DND-41 (cell line): ENCODE measurements at regions not wholly inside any gene's neighbourhood (a gene's known extent, or its start where the extent isn't known, plus 50 kb on each side); places are given as distances from the start of the nearest gene placed in this dataset.
A peak's percentile ranks its signal among the peaks of the same experiment; 100 is the strongest.

Experiments
- ATAC-seq: fragments of 200-7000 bp; cut with Tn5 transposase; 3 replicates; pipeline ENCODE4 v1.9.1; 2021; ENCODE audit warnings: low read depth; ENCODE audit not compliant: insufficient read depth
- DNase-seq: peaks from one replicate; pipeline ENCODE4 v3.0.0-alpha.2; 2020
- H2AFZ ChIP-seq: 2 replicates; pipeline ENCODE4 v1.6.0; 2012; ENCODE audit warnings: low read depth, low read length
- H3K27ac ChIP-seq: 2 replicates; pipeline ENCODE4 v1.5.1; 2012; ENCODE audit warnings: low read length, inconsistent platforms
- H3K27me3 ChIP-seq: fragments of 200-600 bp; sonication (generic); 2 replicates; pipeline ENCODE4 v1.6.0; 2012; ENCODE audit warnings: low read length, mild to moderate bottlenecking, inconsistent platforms; ENCODE audit not compliant: insufficient read depth, poor library complexity
- H3K36me3 ChIP-seq: 2 replicates; pipeline ENCODE4 v1.5.1; 2012; ENCODE audit warnings: low read length, inconsistent platforms; ENCODE audit not compliant: insufficient read depth
- H3K4me1 ChIP-seq: 2 replicates; pipeline ENCODE4 v1.5.1; 2012; ENCODE audit warnings: mild to moderate bottlenecking, low read length; ENCODE audit not compliant: insufficient read depth
- H3K4me2 ChIP-seq: 2 replicates; pipeline ENCODE4 v1.6.0; 2012; ENCODE audit warnings: mild to moderate bottlenecking, moderate library complexity, low read length, inconsistent platforms; ENCODE audit not compliant: insufficient read depth
- H3K4me3 ChIP-seq, 2 experiments: fragments of 200-600 bp in 1 of 2; shearing (Covaris generic) in 1 of 2; 2 replicates each; pipeline ENCODE4 v1.5.1; 2012 to 2016; ENCODE audit warnings: inconsistent platforms in 2 of 2, low read length in 2 of 2, mild to moderate bottlenecking in 2 of 2, low read depth in 1 of 2, moderate library complexity in 1 of 2
- H3K79me2 ChIP-seq: 2 replicates; pipeline ENCODE4 v1.6.0; 2012; ENCODE audit warnings: low read length, inconsistent platforms; ENCODE audit not compliant: insufficient read depth
- H3K9ac ChIP-seq: 2 replicates; pipeline ENCODE4 v1.6.0; 2012; ENCODE audit warnings: low read depth, mild to moderate bottlenecking, inconsistent platforms, low read length, moderate library complexity
- H3K9me3 ChIP-seq: 2 replicates; pipeline ENCODE4 v1.5.1; 2012; ENCODE audit warnings: low read length, moderate library complexity, mild to moderate bottlenecking, inconsistent platforms; ENCODE audit not compliant: insufficient read depth, severe bottlenecking
- H4K20me1 ChIP-seq: 2 replicates; pipeline ENCODE4 v1.6.0; 2012; ENCODE audit warnings: low read length; ENCODE audit not compliant: insufficient read depth
- CTCF ChIP-seq: IDR thresholded peaks from 2 replicates; pipeline ENCODE4 v1.5.1; 2012; ENCODE audit warnings: borderline replicate concordance, low read length, moderate library complexity, mild to moderate bottlenecking; ENCODE audit not compliant: poor library complexity, severe bottlenecking; ENCODE audit errors: extremely low read depth
- EZH2 ChIP-seq: IDR thresholded peaks from 3 replicates; pipeline ENCODE4 v1.6.1; 2012; ENCODE audit warnings: borderline replicate concordance, low read depth, mild to moderate bottlenecking, moderate library complexity, low read length, inconsistent platforms; ENCODE audit not compliant: severe bottlenecking

DNA sequence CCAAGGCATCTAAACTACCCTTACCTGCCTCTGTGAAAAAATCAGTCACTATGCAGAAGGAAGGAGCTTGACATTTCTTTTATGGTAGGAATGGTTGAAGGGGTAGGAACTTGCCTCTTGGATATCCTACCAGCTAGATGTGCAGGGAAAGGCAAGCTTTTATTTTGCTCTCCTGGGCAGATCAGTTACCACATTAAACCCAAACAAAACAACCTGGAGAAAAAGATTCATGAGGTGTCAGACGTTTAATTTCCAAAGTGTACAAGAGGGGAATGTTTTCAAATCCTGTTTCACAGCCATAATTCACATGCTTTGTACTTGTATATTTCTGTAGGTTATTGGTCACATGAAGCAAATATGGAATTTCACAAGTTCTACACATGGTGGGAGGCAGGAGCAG is 67.0 kb upstream of the IFNG-AS1 start:
- Histone ChIP-seq H3K4me3 (no peak overlapping the region), H3K27ac (no peak overlapping the region), H3K9me3 (no peaks in the 10 kb centered on the region), H3K27me3 (no peaks in the 10 kb centered on the region), H4K20me1 (no peaks in the 10 kb centered on the region), H3K4me1 (peaks cover 3% of the 10 kb centered on the region; the same call in 1 of the 2 replicates), H3K9ac (no peak overlapping the region), H3K4me2 (no peak overlapping the region), H2AFZ (no peak overlapping the region), H3K36me3 (no peaks in the 10 kb centered on the region), H3K79me2 (no peaks in the 10 kb centered on the region)
- no peak for TF ChIP-seq EZH2
- TF ChIP-seq CTCF: no peak
- no peak for DNase-seq
- ATAC-seq: no peak

- no peak overlapping the region for H3K9ac ChIP-seq
- no peaks in the 10 kb centered on the region for H3K79me2 ChIP-seq
- no peak for DNase-seq
- TF ChIP-seq CTCF (no peak), EZH2 (no peak)
- H3K27me3 ChIP-seq: no peaks in the 10 kb centered on the region
- no peak overlapping the region for H3K4me3 ChIP-seq
- H3K9me3 ChIP-seq: no peaks in the 10 kb centered on the region
- H3K36me3 ChIP-seq: no peaks in the 10 kb centered on the region
- H4K20me1 ChIP-seq: no peaks in the 10 kb centered on the region
- no peak overlapping the region for H3K27ac ChIP-seq
- H2AFZ ChIP-seq: no peak overlapping the region
- peaks cover 3% of the 10 kb centered on the region; the same call in 1 of the 2 replicates for H3K4me1 ChIP-seq
- ATAC-seq: no peak
- no peak overlapping the region for H3K4me2 ChIP-seq
These were observed 64.2 kb upstream of the IFNG-AS1 start for GRCh38 chr12:67925077-67925476.

DNA sequence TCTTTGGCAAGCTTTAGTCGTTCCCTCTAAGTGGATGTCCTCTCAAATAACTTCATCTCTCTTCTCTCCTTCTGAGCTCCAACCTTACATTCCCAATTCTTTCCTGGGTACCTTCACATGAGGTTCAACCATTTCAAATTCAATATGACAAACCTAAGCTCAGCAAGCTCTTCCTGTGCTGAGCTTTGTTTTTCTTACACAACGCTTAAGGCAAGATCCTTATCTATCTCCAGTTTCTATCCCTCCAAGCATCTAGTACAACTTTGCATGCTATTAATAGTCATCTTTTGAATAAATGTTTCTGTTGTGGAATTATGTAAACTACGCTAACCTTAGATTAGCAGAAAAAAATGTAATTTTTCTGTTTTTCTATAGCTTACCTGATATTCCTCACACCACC is 63.7 kb upstream of the IFNG-AS1 start:
- no peak for DNase-seq
- Histone ChIP-seq H3K79me2 (no peaks in the 10 kb centered on the region), H2AFZ (no peak overlapping the region), H3K9ac (no peak overlapping the region), H3K27ac (no peak overlapping the region), H3K9me3 (no peaks in the 10 kb centered on the region), H3K4me1 (peaks cover 3% of the 10 kb centered on the region; the same call in 1 of the 2 replicates), H3K27me3 (no peaks in the 10 kb centered on the region), H3K4me2 (no peak overlapping the region), H4K20me1 (no peaks in the 10 kb centered on the region), H3K36me3 (no peaks in the 10 kb centered on the region), H3K4me3 (no peak overlapping the region)
- TF ChIP-seq CTCF: no peak
- TF ChIP-seq EZH2: no peak
- peak; percentile 33; the same call in 1 of the 3 replicates for ATAC-seq

GRCh38 chr12:67926063-67926462 is 63.2 kb upstream of the IFNG-AS1 start:
- Histone ChIP-seq H3K9ac (no peak overlapping the region), H4K20me1 (no peaks in the 10 kb centered on the region), H3K4me1 (peaks cover 3% of the 10 kb centered on the region; the same call in 1 of the 2 replicates), H3K79me2 (no peaks in the 10 kb centered on the region), H3K27ac (no peak overlapping the region), H2AFZ (no peak overlapping the region), H3K4me3 (no peak overlapping the region), H3K27me3 (no peaks in the 10 kb centered on the region), H3K4me2 (no peak overlapping the region), H3K36me3 (no peaks in the 10 kb centered on the region), H3K9me3 (no peaks in the 10 kb centered on the region)
- ATAC-seq (no peak), DNase-seq (no peak)
- no peak for TF ChIP-seq EZH2
- no peak for TF ChIP-seq CTCF
